DOHH2 (cell line): ENCODE measurements at regions not wholly inside any gene's neighbourhood (a gene's known extent, or its start where the extent isn't known, plus 50 kb on each side); places are given as distances from the start of the nearest gene placed in this dataset.

Source experiments
- H3F3A ChIP-seq: fragments of 200-600 bp; sonication (generic), shearing (Covaris generic); 2 replicates; pipeline ENCODE4 v1.6.0; 2016; ENCODE audit warnings: antibody characterized with exemption, mild to moderate bottlenecking; ENCODE audit not compliant: control insufficient read depth, insufficient read depth
- H3K27ac ChIP-seq: fragments of 200-600 bp; sonication (generic); 2 replicates; pipeline ENCODE4 v1.5.1; 2014; ENCODE audit warnings: low read depth, mild to moderate bottlenecking, low read length, moderate library complexity
- H3K27me3 ChIP-seq: fragments of 200-600 bp; sonication (generic); 2 replicates; pipeline ENCODE4 v1.6.1; 2014; ENCODE audit warnings: mild to moderate bottlenecking, low read length, mixed read lengths; ENCODE audit not compliant: control insufficient read depth
- H3K36me3 ChIP-seq: fragments of 200-600 bp; sonication (generic); 2 replicates; pipeline ENCODE4 v1.6.1; 2014; ENCODE audit warnings: mild to moderate bottlenecking, low read length, moderate library complexity, mixed read lengths; ENCODE audit not compliant: control insufficient read depth
- H3K4me1 ChIP-seq: fragments of 200-600 bp; sonication (generic); 2 replicates; pipeline ENCODE4 v1.6.1; 2014; ENCODE audit warnings: mild to moderate bottlenecking, low read length, mixed read lengths; ENCODE audit not compliant: control insufficient read depth
- H3K4me2 ChIP-seq: fragments of 200-600 bp; sonication (generic); 2 replicates; pipeline ENCODE4 v1.6.0; 2014; ENCODE audit warnings: mild to moderate bottlenecking, low read length, moderate library complexity
- H3K4me3 ChIP-seq: fragments of 200-600 bp; sonication (generic); 2 replicates; pipeline ENCODE4 v1.5.1; 2014; ENCODE audit warnings: mild to moderate bottlenecking, low read length, mixed read lengths
- H3K79me2 ChIP-seq: fragments of 200-600 bp; sonication (generic); 2 replicates; pipeline ENCODE4 v1.6.1; 2014; ENCODE audit warnings: mild to moderate bottlenecking, low read length, mixed read lengths; ENCODE audit not compliant: control insufficient read depth
- H3K9me2 ChIP-seq: fragments of 200-600 bp; sonication (generic); replicated peaks from 2 replicates; pipeline ENCODE4 v1.6.1; 2014; ENCODE audit warnings: mild to moderate bottlenecking, low read length, mixed read lengths; ENCODE audit not compliant: control insufficient read depth
- H3K9me3 ChIP-seq: fragments of 200-600 bp; sonication (generic); 2 replicates; pipeline ENCODE4 v1.6.1; 2014; ENCODE audit warnings: antibody characterized with exemption, low read length, mixed read lengths; ENCODE audit not compliant: control insufficient read depth, insufficient read depth
- H4K20me1 ChIP-seq: fragments of 200-600 bp; sonication (generic); 2 replicates; pipeline ENCODE4 v1.6.0; 2014; ENCODE audit warnings: low read depth, mild to moderate bottlenecking, antibody characterized with exemption, low read length, moderate library complexity; ENCODE audit not compliant: control insufficient read depth, insufficient read depth
- EZH2phosphoT487 ChIP-seq: fragments of 200-600 bp; sonication (generic); IDR thresholded peaks from 2 replicates; pipeline ENCODE4 v1.6.1; 2017; ENCODE audit warnings: borderline replicate concordance, mild to moderate bottlenecking, antibody characterized with exemption, low read length, moderate library complexity, mixed read lengths
- TF ChIP-seq, protein P1 (sequence below): fragments of 200-600 bp; sonication (generic); IDR thresholded peaks from one replicate; pipeline ENCODE4 v1.5.1; 2014; ENCODE audit warnings: antibody characterized with exemption, mild to moderate bottlenecking, low read depth, low read length; ENCODE audit not compliant: poor library complexity, severe bottlenecking

DNA sequence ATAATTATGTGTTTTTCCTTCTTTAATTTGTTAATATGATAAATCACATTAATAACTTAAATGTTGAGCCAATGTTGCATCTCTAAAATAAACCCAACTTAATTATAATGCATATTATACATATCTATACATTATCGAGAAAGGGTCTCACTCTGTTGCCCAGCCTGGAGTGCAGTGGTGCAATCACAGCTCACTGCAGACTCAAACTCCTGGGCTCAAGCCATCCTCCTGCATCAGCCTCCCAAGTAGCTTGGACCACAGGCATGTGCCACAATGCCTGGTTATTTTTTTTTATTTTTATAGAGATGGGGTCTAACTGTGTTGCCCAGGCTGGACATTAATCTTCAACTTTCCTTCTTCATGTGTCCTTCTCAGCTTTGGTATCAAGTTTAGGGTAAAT is 98.9 kb downstream of the INHBA start:
- Histone ChIP-seq H3K36me3 (no peaks in the 10 kb centered on the region), H3K27ac (no peak overlapping the region), H3K9me3 (no peaks in the 10 kb centered on the region), H3F3A (no peaks in the 10 kb centered on the region), H3K4me2 (no peak overlapping the region), H3K9me2 (no peaks in the 10 kb centered on the region), H3K4me3 (no peak overlapping the region), H3K27me3 (no peaks in the 10 kb centered on the region), H3K79me2 (no peaks in the 10 kb centered on the region), H3K4me1 (no peaks in the 10 kb centered on the region), H4K20me1 (no peaks in the 10 kb centered on the region)
- TF ChIP-seq, protein P1, sequence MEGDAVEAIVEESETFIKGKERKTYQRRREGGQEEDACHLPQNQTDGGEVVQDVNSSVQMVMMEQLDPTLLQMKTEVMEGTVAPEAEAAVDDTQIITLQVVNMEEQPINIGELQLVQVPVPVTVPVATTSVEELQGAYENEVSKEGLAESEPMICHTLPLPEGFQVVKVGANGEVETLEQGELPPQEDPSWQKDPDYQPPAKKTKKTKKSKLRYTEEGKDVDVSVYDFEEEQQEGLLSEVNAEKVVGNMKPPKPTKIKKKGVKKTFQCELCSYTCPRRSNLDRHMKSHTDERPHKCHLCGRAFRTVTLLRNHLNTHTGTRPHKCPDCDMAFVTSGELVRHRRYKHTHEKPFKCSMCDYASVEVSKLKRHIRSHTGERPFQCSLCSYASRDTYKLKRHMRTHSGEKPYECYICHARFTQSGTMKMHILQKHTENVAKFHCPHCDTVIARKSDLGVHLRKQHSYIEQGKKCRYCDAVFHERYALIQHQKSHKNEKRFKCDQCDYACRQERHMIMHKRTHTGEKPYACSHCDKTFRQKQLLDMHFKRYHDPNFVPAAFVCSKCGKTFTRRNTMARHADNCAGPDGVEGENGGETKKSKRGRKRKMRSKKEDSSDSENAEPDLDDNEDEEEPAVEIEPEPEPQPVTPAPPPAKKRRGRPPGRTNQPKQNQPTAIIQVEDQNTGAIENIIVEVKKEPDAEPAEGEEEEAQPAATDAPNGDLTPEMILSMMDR, result no peak
- TF ChIP-seq EZH2phosphoT487, result no peak

- no peaks in the 10 kb centered on the region for H3K4me1 ChIP-seq
- no peaks in the 10 kb centered on the region for H3K36me3 ChIP-seq
- no peak for TF ChIP-seq EZH2phosphoT487
- TF ChIP-seq, protein P1, result peak; percentile 24
Observed at GRCh38 chr7:41599760-41600159, 103.1 kb downstream of the INHBA start.

GRCh38 chr7:41592794-41593193 is 110.1 kb downstream of the INHBA start:
- Histone ChIP-seq H3K4me2 (no peak overlapping the region), H3F3A (no peaks in the 10 kb centered on the region), H4K20me1 (no peaks in the 10 kb centered on the region), H3K4me3 (no peak overlapping the region), H3K4me1 (no peaks in the 10 kb centered on the region), H3K9me2 (no peaks in the 10 kb centered on the region), H3K9me3 (no peaks in the 10 kb centered on the region), H3K36me3 (no peaks in the 10 kb centered on the region), H3K27ac (no peak overlapping the region), H3K79me2 (no peaks in the 10 kb centered on the region), H3K27me3 (no peaks in the 10 kb centered on the region)
- no peak for TF ChIP-seq EZH2phosphoT487
- TF ChIP-seq, protein P1, result no peak

More at GRCh38 chr7:41599760-41600159, 103.1 kb downstream of the INHBA start:
- H3K4me3 ChIP-seq, result no peak overlapping the region
- no peaks in the 10 kb centered on the region for H3K9me3 ChIP-seq
- H3K79me2 ChIP-seq, result no peaks in the 10 kb centered on the region
- no peak overlapping the region for H3K4me2 ChIP-seq
- no peaks in the 10 kb centered on the region for H3K9me2 ChIP-seq
- no peaks in the 10 kb centered on the region for H4K20me1 ChIP-seq
- H3K27ac ChIP-seq, result no peak overlapping the region
- H3K27me3 ChIP-seq, result no peaks in the 10 kb centered on the region
- no peaks in the 10 kb centered on the region for H3F3A ChIP-seq

- Histone ChIP-seq H3F3A (no peaks in the 10 kb centered on the region), H4K20me1 (no peaks in the 10 kb centered on the region), H3K79me2 (no peaks in the 10 kb centered on the region), H3K9me2 (no peaks in the 10 kb centered on the region), H3K9me3 (no peaks in the 10 kb centered on the region), H3K27ac (no peak overlapping the region), H3K27me3 (no peaks in the 10 kb centered on the region), H3K4me3 (no peak overlapping the region), H3K4me1 (no peaks in the 10 kb centered on the region), H3K4me2 (no peak overlapping the region), H3K36me3 (no peaks in the 10 kb centered on the region)
- TF ChIP-seq, protein P1, result no peak
- TF ChIP-seq EZH2phosphoT487, result no peak
Observed at GRCh38 chr7:41592236-41592635, 110.7 kb downstream of the INHBA start.
